SK-N-SH treated with all-trans-retinoic acid at 6 μM for 48 hours (cell line): ENCODE measurements at regions not wholly inside any gene's neighbourhood (a gene's known extent, or its start where the extent isn't known, plus 50 kb on each side); places are given as distances from the start of the nearest gene placed in this dataset.

Experiments
- GLIS3 ChIP-seq: fragments of 250-450 bp; sonication (Bioruptor Pico); IDR thresholded peaks from 2 replicates; pipeline ENCODE4 v1.5.0; 2020; ENCODE audit warnings: mild to moderate bottlenecking, moderate library complexity
- ISL1 ChIP-seq: fragments of 250-450 bp; sonication (Bioruptor Pico); IDR thresholded peaks from 2 replicates; pipeline ENCODE4 v2.1.2; 2022; ENCODE audit warnings: mild to moderate bottlenecking, moderate library complexity
- PATZ1 ChIP-seq: fragments of 250-450 bp; sonication (Bioruptor Pico); IDR thresholded peaks from 2 replicates; pipeline ENCODE4 v1.8.0; 2020; ENCODE audit warnings: mild to moderate bottlenecking, moderate library complexity, borderline replicate concordance
- POU6F1 ChIP-seq: fragments of 250-450 bp; sonication (Bioruptor Pico); IDR thresholded peaks from 2 replicates; pipeline ENCODE4 v1.8.0; 2021; ENCODE audit warnings: low read depth, mild to moderate bottlenecking, moderate library complexity, borderline replicate concordance
- PPARA ChIP-seq: fragments of 250-450 bp; sonication (Bioruptor Pico); IDR thresholded peaks from 2 replicates; pipeline ENCODE4 v1.5.0; 2020; ENCODE audit warnings: mild to moderate bottlenecking, borderline replicate concordance
- RARB ChIP-seq: fragments of 250-450 bp; sonication (Bioruptor Pico); IDR thresholded peaks from 2 replicates; pipeline ENCODE4 v1.8.0; 2021; ENCODE audit warnings: mild to moderate bottlenecking, moderate library complexity
- TOX ChIP-seq: fragments of 250-450 bp; sonication (Bioruptor Pico); IDR thresholded peaks from 2 replicates; pipeline ENCODE4 v1.8.0; 2021; ENCODE audit warnings: mild to moderate bottlenecking, moderate library complexity, borderline replicate concordance
- ZFP3 ChIP-seq: fragments of 250-450 bp; sonication (Bioruptor Pico); IDR thresholded peaks from 2 replicates; pipeline ENCODE4 v1.5.0; 2020; ENCODE audit warnings: mild to moderate bottlenecking, moderate library complexity
- ZFP30 ChIP-seq: fragments of 450-650 bp; formaldehyde crosslinking; IDR thresholded peaks from 2 replicates; pipeline ENCODE4 v1.5.0; 2022; ENCODE audit warnings: mild to moderate bottlenecking, moderate library complexity

DNA sequence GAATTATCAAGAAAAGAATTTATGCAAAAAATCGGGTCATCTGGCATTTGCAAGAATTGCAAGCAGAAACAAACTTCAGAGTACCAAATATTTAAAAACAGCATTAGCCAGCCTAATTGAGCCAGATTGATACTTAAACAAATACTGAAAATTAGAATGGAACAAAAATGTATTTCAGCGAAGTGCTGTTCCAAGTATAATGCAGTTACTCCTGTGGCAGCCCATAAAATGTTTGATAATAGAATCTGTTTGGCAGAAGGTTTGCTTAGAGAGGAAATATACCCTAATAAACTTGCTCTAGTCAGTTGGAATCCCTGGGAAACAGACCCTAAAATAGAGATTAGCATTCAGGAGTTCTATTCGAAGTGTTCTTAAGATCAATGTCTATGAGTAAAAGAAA is 835.1 kb upstream of the MBL2 start:
- no peak for TF ChIP-seq PATZ1 (CRISPR knock-in tag)
- TF ChIP-seq PPARA (CRISPR knock-in tag): no peak
- peak; percentile 48 for TF ChIP-seq ISL1 (CRISPR knock-in tag)
- no peak for TF ChIP-seq RARB
- TF ChIP-seq ZFP30 (CRISPR knock-in tag): no peak
- TF ChIP-seq GLIS3 (CRISPR knock-in tag): no peak
- TF ChIP-seq TOX (CRISPR knock-in tag): no peak
- no peak for TF ChIP-seq POU6F1 (CRISPR knock-in tag)
- TF ChIP-seq ZFP3 (CRISPR knock-in tag): no peak
